Ishikawa (cell line): ENCODE measurements at regions not wholly inside any gene's neighbourhood (a gene's known extent, or its start where the extent isn't known, plus 50 kb on each side); places are given as distances from the start of the nearest gene placed in this dataset.

ENCODE experiments used
- EP300 ChIP-seq: IDR thresholded peaks from 2 replicates; pipeline ENCODE4 v1.6.1; 2012; ENCODE audit warnings: borderline replicate concordance
- FOXM1 ChIP-seq: IDR thresholded peaks from 2 replicates; pipeline ENCODE4 v1.6.1; 2012; ENCODE audit warnings: low read depth, borderline replicate concordance
- NFIC ChIP-seq: IDR thresholded peaks from 2 replicates; pipeline ENCODE4 v1.6.1; 2012
- RAD21 ChIP-seq: IDR thresholded peaks from 2 replicates; pipeline ENCODE4 v1.6.1; 2012; ENCODE audit warnings: low read depth
- TAF1 ChIP-seq: IDR thresholded peaks from 2 replicates; pipeline ENCODE4 v1.6.1; 2012; ENCODE audit warnings: low read depth, mild to moderate bottlenecking
- TCF12 ChIP-seq: IDR thresholded peaks from 2 replicates; pipeline ENCODE4 v1.6.1; 2012; ENCODE audit warnings: low read depth
- YY1 ChIP-seq: IDR thresholded peaks from 2 replicates; pipeline ENCODE4 v1.6.1; 2012; ENCODE audit warnings: low read depth

GRCh38 chr3:98647197-98647596 is 53.8 kb upstream of the CPOX start:
- no peak for TF ChIP-seq TAF1
- TF ChIP-seq EP300: no peak
- no peak for TF ChIP-seq YY1
- no peak for TF ChIP-seq NFIC
- no peak for TF ChIP-seq TCF12
- no peak for TF ChIP-seq RAD21
- no peak for TF ChIP-seq FOXM1
